WERI-Rb-1 (cell line): ENCODE measurements at regions not wholly inside any gene's neighbourhood (a gene's known extent, or its start where the extent isn't known, plus 50 kb on each side); places are given as distances from the start of the nearest gene placed in this dataset.

Experiments
- DNase-seq: peaks from one replicate; pipeline ENCODE4 v3.0.0-alpha.2; 2020
- H3K27ac ChIP-seq: fragments of 250-450 bp; sonication (Bioruptor Pico); 2 replicates; pipeline ENCODE4 v1.5.1; 2020; ENCODE audit warnings: mild to moderate bottlenecking, moderate library complexity
- H3K27me3 ChIP-seq: fragments of 250-450 bp; sonication (Bioruptor Pico); 2 replicates; pipeline ENCODE4 v1.5.1; 2021; ENCODE audit warnings: mild to moderate bottlenecking, low read depth, moderate library complexity; ENCODE audit not compliant: insufficient read depth, severe bottlenecking
- H3K36me3 ChIP-seq: fragments of 250-450 bp; sonication (Bioruptor Pico); 2 replicates; pipeline ENCODE4 v1.5.1; 2020; ENCODE audit warnings: mild to moderate bottlenecking, moderate library complexity
- H3K4me3 ChIP-seq: 2 replicates; pipeline ENCODE4 v1.5.1; 2011; ENCODE audit warnings: low read depth, mild to moderate bottlenecking, control low read depth, low read length
- H3K9me3 ChIP-seq: fragments of 250-450 bp; sonication (Bioruptor Pico); 2 replicates; pipeline ENCODE4 v1.5.1; 2021; ENCODE audit warnings: mild to moderate bottlenecking, moderate library complexity; ENCODE audit not compliant: severe bottlenecking
- CTCF ChIP-seq: IDR thresholded peaks from 2 replicates; pipeline ENCODE4 v1.5.1; 2011; ENCODE audit warnings: low read depth, mild to moderate bottlenecking, control low read depth, inconsistent platforms, low read length

GRCh38 chr16:13510425-13511151 lies 409.4 kb upstream of the ERCC4 start:
- Histone ChIP-seq H3K4me3 (no peak overlapping the region), H3K36me3 (no peaks in the 10 kb centered on the region), H3K27ac (no peak overlapping the region), H3K27me3 (peaks cover 5% of the 10 kb centered on the region), H3K9me3 (peaks cover 4% of the 10 kb centered on the region)
- DNase-seq = no peak
- TF ChIP-seq CTCF = no peak

DNA sequence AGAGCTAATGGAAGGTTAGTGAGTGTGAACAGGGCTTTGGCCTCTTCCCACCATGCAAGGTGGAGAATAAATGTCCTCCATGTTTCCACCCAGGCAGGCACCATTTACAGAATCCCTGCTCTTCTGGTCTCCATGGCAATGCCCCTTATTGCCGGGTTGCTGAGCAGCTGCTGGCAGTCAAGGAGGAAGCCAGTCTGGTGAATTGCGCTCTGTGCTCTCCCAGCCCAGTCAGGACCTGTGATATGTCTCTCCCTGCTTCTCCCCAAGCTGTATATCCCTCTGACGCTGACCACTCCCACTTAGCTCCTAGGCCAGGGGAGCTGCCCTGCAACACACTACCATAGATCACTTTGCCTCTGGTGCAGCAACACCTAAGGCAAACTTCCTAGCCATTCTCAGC lies 402.1 kb upstream of the ERCC4 start:
- Histone ChIP-seq H3K36me3 (no peaks in the 10 kb centered on the region), H3K27me3 (peaks cover 14% of the 10 kb centered on the region), H3K9me3 (peaks cover 4% of the 10 kb centered on the region), H3K4me3 (no peak overlapping the region), H3K27ac (no peak overlapping the region)
- no peak for DNase-seq
- no peak for TF ChIP-seq CTCF

DNA sequence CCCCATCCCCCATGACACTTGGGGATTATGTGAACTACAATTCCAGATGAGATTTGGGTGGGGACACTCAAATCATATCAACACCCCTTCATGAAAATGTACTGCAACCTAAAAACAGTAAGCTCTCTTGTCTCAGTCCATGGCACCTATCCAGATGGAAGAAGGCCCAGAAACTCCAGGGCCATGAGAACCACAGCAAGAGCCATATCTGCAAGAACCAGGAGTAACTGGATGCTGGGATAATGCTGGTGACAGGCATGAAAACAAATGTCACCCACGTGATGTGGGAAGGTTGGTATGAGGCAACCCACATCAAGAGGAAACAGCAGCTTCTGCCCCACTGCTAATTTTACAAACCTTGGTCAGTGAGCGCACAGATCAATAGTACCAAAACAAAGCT lies 400.1 kb upstream of the ERCC4 start:
- no peak overlapping the region for H3K27ac ChIP-seq
- peaks cover 1% of the 10 kb centered on the region for H3K9me3 ChIP-seq
- no peak for DNase-seq
- no peaks in the 10 kb centered on the region for H3K36me3 ChIP-seq
- no peak for TF ChIP-seq CTCF
- H3K27me3 ChIP-seq = peaks cover 17% of the 10 kb centered on the region
- no peak overlapping the region for H3K4me3 ChIP-seq

GRCh38 chr16:13521356-13521755 lies 398.6 kb upstream of the ERCC4 start:
- H3K27me3 ChIP-seq = peaks cover 17% of the 10 kb centered on the region
- no peaks in the 10 kb centered on the region for H3K36me3 ChIP-seq
- no peak overlapping the region for H3K4me3 ChIP-seq
- DNase-seq = no peak
- H3K9me3 ChIP-seq = no peaks in the 10 kb centered on the region
- no peak overlapping the region for H3K27ac ChIP-seq
- no peak for TF ChIP-seq CTCF

DNA sequence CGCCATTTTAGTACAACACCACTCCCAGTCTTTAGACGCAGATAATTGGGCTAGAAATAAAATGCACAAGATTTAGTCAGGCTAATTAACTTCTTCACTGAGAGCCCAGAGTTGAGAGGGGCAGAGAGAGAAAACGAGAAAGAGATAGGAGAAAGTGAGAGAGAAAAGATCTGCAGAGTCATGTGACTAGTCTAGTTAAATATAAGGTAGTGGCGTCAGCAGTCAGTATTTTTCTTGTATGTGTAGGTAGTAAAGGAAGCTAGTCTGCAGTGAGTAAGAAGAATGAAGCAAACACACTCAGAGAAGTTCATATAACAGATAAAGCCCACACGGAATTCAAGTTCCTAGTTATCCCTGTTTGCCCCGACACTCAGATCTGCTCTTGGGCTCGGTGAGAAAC lies 392.6 kb upstream of the ERCC4 start:
- peaks cover 22% of the 10 kb centered on the region for H3K27me3 ChIP-seq
- DNase-seq = no peak
- H3K9me3 ChIP-seq = peaks cover 2% of the 10 kb centered on the region
- no peaks in the 10 kb centered on the region for H3K36me3 ChIP-seq
- TF ChIP-seq CTCF = no peak
- no peak overlapping the region for H3K4me3 ChIP-seq
- no peak overlapping the region for H3K27ac ChIP-seq

DNA sequence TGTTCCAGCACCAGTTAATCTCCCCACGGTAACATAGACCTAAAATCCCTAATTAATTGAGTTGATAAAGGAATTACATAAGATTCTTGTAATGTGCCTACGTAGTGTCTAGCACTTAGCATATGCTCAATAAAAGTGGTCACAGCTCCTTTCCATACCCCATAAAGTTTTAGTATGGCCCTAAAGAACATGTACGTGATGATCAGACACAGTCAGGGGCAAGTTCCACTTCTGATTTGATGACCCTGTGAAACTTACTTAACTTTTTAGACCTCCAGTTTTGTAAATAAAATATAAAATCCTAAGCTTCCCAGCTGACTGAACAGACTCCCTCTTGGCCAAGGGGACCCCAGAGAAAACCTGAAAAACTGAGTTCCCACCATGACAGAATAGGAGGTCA lies 391.3 kb upstream of the ERCC4 start:
- Histone ChIP-seq H3K9me3 (peaks cover 2% of the 10 kb centered on the region), H3K36me3 (no peaks in the 10 kb centered on the region), H3K27ac (no peak overlapping the region), H3K4me3 (no peak overlapping the region), H3K27me3 (peaks cover 15% of the 10 kb centered on the region)
- DNase-seq = no peak
- TF ChIP-seq CTCF = no peak
